CD4-positive, alpha-beta T cell treated with Interleukin-15 for 4 hours (primary cell): ENCODE measurements at regions not wholly inside any gene's neighbourhood (a gene's known extent, or its start where the extent isn't known, plus 50 kb on each side); places are given as distances from the start of the nearest gene placed in this dataset.

Source experiments
- DNase-seq: peaks from one replicate; pipeline ENCODE4 v3.0.0-alpha.2; 2020; ENCODE audit warnings: low spot score

GRCh38 chr2:217297096-217297495 lies 437.2 kb upstream of the TNP1 start:
- no peak for DNase-seq

GRCh38 chr2:217294818-217295217 lies 435.0 kb upstream of the TNP1 start:
- no peak for DNase-seq

DNA sequence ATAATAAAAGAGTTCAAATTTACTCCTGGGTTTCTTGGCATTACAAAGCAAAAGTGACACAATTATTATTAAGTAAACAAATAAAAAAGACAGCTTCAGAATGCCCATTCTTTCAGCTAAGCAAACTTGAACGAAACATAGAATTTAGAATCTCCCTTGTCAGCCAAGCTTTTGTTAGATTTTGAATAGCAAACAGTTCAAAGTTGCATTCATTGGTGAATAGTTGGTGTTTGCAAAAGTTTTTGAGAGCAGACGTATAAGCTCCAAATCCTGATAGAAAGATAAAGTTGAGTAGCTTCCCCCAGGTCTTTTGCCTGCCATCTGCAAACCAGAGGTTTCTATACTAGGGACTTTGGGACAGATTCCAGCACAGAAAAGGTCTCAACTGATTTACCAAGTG lies 434.3 kb upstream of the TNP1 start:
- DNase-seq, result no peak

- no peak for DNase-seq
These were observed 433.7 kb upstream of the TNP1 start for GRCh38 chr2:217293607-217294006.

- DNase-seq, result no peak
These were observed 433.2 kb upstream of the TNP1 start for GRCh38 chr2:217293046-217293445.

DNA sequence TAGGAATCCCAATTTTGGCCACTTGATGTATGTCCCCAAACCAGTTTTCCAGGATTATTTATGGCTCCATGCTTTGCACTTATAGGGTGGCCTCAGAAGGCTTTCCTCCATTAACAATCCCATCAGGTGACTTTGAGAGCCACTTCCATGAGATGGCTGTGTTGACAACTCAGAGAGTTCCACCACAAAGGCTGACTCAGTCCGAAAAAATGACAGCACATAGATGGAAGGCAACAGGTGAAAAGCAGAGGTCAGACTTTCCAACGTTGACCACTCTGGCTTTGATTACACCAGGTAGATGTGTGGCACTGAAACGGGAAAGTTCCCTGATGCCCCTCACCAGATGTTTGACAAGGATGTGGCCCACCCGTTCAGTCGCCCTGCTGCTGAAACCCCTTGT lies 431.4 kb upstream of the TNP1 start:
- DNase-seq, result no peak

DNA sequence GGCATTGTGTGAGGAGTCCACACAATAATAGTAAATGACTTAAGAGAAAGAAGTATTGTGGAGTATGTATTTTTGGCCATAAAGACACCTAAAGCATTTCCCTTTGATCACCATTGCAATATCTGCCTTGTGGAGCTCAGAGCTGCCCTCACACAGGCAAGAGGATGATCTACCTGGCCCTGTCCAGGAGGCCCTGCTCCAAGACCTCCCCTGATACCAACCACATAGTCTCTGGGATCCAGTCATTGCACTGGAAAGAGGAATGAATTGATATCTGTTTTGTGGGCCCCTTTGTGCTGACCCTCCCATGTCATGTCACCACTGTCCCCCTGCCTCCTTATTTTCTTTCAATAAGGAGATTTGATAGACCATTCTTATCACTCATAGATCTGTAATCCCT lies 430.6 kb upstream of the TNP1 start:
- DNase-seq, result no peak

- DNase-seq, result no peak
These were observed 430.0 kb upstream of the TNP1 start for GRCh38 chr2:217289907-217290280.

- no peak for DNase-seq
These were observed 429.5 kb upstream of the TNP1 start for GRCh38 chr2:217289177-217289906.

GRCh38 chr2:217288472-217289063 lies 428.7 kb upstream of the TNP1 start:
- DNase-seq, result no peak

DNA sequence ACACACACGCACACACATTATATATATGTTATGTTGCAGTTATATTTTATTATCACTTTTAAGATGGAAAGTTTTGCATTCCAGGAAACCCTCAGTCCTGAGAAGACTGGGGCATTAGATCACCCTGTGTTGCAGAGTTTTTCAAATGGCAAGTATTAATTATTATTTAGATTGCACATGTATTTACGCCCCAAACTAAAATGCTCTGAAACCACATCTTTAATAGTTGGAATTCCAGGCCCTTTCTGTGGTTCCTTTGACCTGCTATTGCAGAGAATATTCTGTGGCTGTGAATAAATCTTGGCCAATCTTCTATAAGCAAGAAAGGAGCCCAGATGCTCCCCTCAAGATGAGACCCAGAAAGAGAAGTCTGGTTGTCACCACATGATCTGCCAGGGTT lies 427.0 kb upstream of the TNP1 start:
- DNase-seq, result no peak

- DNase-seq, result no peak
These were observed 426.1 kb upstream of the TNP1 start for GRCh38 chr2:217285926-217286325.

DNA sequence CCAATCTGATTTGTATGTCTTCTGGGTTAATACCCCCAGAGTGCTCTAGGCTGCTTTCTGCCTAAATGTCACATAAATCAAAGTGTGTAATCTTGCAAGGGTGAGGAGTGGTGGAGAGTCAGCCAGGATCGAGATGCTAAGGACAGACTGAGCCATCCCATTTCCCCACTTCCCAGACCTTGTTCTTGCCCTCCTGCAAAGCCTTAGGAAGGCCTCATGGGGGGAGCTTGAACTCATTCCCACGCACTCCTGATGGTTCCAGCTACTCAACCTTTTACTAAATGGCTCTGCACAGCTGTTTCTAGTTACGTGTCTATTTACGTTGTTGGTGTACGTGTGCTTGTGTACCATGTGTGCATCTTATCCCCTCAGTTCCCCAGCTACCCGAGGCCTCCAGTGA lies 423.6 kb upstream of the TNP1 start:
- DNase-seq, result no peak

- no peak for DNase-seq
These were observed 422.7 kb upstream of the TNP1 start for GRCh38 chr2:217282531-217282930.

GRCh38 chr2:217279556-217279955 lies 419.7 kb upstream of the TNP1 start:
- DNase-seq, result no peak

- no peak for DNase-seq
These were observed 419.3 kb upstream of the TNP1 start for GRCh38 chr2:217279140-217279539.

DNA sequence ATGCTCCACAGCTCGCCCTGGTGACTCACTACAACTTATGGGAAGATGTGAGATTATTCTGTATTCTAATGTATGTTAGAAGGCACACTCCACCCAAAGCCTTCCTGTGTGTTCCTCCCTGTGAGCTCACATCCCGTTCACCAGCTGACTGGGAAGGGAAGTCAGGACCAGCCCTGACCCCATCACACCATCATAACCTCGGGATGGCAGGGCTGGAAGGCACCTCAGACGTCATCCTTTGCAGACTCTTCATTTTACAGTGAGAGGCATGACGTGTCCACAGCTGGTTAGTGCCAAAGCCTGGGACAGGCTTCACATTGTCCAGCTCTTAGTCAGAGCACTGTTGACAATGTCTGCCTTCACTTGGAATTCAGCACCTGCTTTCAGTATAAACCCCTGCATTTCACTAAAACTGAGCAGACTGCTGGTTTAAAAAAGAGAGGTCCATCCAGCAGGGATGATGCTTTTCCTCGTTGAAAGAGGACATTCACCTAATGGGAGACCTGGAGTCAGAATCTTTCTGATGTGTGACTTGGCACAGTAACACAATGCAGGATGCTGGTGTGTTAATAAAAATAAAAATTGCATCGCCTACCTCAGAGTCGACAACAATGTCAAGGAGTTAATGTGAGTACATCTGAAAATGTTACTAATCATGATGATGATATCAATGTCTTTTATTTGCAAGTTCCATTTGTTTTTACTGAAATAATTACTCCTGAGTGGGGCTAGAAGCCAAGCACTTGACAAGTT lies 418.0 kb upstream of the TNP1 start:
- DNase-seq, result no peak

- no peak for DNase-seq
These were observed 416.6 kb upstream of the TNP1 start for GRCh38 chr2:217276433-217276832.

- DNase-seq, result no peak
These were observed 415.2 kb upstream of the TNP1 start for GRCh38 chr2:217275091-217275490.

DNA sequence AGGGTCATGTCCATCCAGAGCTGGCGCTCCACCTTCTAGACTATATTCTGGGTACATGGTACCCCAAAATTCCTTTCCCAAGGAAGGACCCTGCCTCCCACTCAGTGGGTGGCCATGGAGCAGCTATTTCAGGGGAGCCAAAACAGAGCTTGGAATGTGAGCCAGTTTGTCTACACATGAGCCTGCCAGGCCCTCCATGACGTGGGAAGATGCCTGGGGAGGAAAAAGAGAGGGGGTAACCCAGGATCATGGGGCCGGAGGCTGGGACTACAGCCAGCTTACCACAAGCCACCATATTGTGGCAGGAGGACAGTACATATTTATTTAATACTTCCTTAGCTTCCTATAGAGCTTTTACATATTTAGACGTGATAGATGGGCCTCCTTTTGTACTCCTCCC lies 414.7 kb upstream of the TNP1 start:
- no peak for DNase-seq

DNA sequence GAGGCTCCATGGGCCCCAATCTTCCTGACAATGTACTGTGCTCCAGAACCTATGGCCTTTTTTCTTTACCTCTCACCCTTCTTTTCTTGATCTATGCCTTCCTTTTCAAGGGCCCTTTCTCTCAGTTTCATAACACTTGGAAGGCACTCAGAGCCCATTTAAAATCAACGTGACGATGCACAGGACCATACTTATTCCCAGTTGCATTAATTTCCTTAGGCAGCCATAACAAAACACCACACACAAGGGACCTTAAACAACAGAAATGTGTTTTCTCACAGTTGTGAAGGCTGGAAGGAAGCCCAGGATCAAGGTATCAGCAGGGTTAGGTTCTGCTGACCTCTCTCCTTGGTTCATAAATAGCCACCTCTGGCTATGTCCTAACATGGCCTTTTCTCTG lies 414.0 kb upstream of the TNP1 start:
- no peak for DNase-seq

DNA sequence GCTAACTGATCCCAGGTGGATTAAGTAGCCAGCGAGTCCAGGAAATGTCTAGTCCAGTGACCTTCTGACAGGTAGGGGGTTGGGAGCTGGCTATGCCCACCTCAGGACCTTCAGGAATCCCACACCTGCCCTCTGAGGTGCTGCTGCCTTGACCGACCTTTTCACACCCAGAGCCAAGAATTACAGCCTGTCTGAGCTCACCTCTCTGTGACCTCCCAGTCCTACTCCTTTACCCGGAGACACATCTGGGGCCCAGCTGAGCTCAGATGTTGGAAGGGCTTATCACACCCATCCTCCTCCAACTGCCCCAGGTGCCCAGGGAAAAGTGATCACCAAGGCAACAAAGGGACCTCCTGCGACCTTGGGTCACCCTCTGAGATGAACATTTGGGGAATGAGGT lies 413.3 kb upstream of the TNP1 start:
- DNase-seq, result no peak

DNA sequence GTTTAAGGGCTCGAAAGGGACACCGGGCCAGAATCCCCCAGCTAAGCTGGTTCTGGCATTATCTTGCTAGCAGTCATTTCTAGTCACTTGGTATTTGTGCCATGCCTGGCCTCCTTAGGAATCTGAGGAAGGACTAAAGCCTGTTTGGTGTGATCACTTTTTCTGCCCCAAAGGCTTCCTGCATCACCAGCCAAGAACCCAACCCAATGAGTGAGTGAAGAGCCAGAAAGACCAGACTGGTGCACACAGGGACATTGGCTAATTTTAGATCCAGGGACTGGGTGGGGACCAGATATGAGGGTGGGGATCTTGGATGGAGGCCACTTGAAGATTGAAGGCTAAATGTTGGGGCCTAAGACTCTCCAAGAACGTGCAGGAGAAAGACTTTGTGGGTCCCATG lies 411.9 kb upstream of the TNP1 start:
- DNase-seq, result no peak
